ENCODE measurements at regions not wholly inside any gene's neighbourhood (a gene's known extent, or its start where the extent isn't known, plus 50 kb on each side); places are given as distances from the start of the nearest gene placed in this dataset.

DNA sequence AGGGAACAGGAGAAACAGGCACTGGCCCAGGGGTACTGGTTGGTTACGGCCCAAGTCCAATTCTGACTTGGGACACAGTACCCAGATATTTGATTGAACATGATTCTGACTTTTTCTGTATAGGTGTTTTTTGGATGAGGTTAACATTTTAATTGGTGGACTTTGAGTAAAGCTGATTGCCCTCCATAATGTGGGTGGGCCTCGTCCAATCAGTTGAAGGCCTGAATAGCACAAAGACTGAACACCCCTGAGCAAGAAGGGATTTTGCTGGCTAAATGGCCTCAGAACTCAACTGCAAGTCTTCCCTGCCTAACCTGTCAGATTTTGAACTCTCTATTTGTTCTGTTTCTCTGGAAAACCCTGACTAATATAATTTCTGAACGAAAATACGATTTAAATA is 222.6 kb downstream of the TEX36 start:
- Histone ChIP-seq H3K9me2 (ENCODE audit: insufficient read depth) (no peaks in the 10 kb centered on the region), H3K4me1 (ENCODE audit: control insufficient read depth in 1 of 2, insufficient read depth in 2 of 2, low read length in 2 of 2) (no peaks in the 10 kb centered on the region), H3K4me2 (ENCODE audit: low read length) (no peak overlapping the region), H3K36me3 (ENCODE audit: control insufficient read depth in 1 of 2, insufficient read depth in 2 of 2, low read length in 2 of 2) (no peaks in the 10 kb centered on the region), H3K9ac (ENCODE audit: low read length) (no peak overlapping the region), H3K9me3 (ENCODE audit: control insufficient read depth in 1 of 2, insufficient read depth in 1 of 2, low read depth in 1 of 2, low read length in 2 of 2) (no peaks in the 10 kb centered on the region), H3K79me2 (ENCODE audit: insufficient read depth, low read length) (no peaks in the 10 kb centered on the region), H3K27me3 (ENCODE audit: insufficient read depth, low read length) (peaks cover 74% of the 10 kb centered on the region), H4K20me1 (ENCODE audit: insufficient read depth) (no peaks in the 10 kb centered on the region), H3K27ac (ENCODE audit: low read depth, low read length) (no peak overlapping the region), H3K4me3 (replicated peaks in 1 of 2; ENCODE audit: low read depth in 1 of 2, low read length in 2 of 2) (no peak overlapping the region), H2AFZ (ENCODE audit: low read depth, low read length, poor library complexity, severe bottlenecking) (no peak overlapping the region)
- ATAC-seq (no peak), DNase-seq (ENCODE audit: low read depth, low spot score) (no peak)
- BruUV-seq (replicated peaks): no TSS peak
- intact Hi-C loops (cut with micrococcal nuclease): no loop called here
- POLR2A ChIA-PET: no interaction called here
- CTCF ChIA-PET: interaction anchor here (2.9 kb wide), 1 partner anchor 12 kb away, joined by 17 read pairs; no protein-coding TSS in a partner anchor
- TF ChIP-seq POLR2AphosphoS5 (IDR thresholded peaks at IDR 0.05; ENCODE audit: low read depth, low read length): no peak
- TF ChIP-seq EZH2 (IDR thresholded peaks at IDR 0.05): no peak
- TF ChIP-seq, protein P1, sequence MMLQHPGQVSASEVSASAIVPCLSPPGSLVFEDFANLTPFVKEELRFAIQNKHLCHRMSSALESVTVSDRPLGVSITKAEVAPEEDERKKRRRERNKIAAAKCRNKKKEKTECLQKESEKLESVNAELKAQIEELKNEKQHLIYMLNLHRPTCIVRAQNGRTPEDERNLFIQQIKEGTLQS (IDR thresholded peaks at IDR 0.05): no peak
- TF ChIP-seq JUND (IDR thresholded peaks at IDR 0.05): no peak
- TF ChIP-seq, protein P2, sequence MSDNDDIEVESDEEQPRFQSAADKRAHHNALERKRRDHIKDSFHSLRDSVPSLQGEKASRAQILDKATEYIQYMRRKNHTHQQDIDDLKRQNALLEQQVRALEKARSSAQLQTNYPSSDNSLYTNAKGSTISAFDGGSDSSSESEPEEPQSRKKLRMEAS (IDR thresholded peaks at IDR 0.05): no peak
- no peak for TF ChIP-seq SIN3A (IDR thresholded peaks at IDR 0.05; ENCODE audit: low read depth)
- no peak for TF ChIP-seq ZFX (IDR thresholded peaks at IDR 0.05)
- no peak for TF ChIP-seq SRF (IDR thresholded peaks at IDR 0.05; ENCODE audit: low read depth)
- TF ChIP-seq, protein P3, sequence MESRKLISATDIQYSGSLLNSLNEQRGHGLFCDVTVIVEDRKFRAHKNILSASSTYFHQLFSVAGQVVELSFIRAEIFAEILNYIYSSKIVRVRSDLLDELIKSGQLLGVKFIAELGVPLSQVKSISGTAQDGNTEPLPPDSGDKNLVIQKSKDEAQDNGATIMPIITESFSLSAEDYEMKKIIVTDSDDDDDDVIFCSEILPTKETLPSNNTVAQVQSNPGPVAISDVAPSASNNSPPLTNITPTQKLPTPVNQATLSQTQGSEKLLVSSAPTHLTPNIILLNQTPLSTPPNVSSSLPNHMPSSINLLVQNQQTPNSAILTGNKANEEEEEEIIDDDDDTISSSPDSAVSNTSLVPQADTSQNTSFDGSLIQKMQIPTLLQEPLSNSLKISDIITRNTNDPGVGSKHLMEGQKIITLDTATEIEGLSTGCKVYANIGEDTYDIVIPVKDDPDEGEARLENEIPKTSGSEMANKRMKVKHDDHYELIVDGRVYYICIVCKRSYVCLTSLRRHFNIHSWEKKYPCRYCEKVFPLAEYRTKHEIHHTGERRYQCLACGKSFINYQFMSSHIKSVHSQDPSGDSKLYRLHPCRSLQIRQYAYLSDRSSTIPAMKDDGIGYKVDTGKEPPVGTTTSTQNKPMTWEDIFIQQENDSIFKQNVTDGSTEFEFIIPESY (IDR thresholded peaks at IDR 0.05; ENCODE audit: extremely low read depth, insufficient replicate concordance, low read length): no peak
- no peak for TF ChIP-seq EZH2phosphoT487 (IDR thresholded peaks at IDR 0.05; ENCODE audit: borderline replicate concordance)
- TF ChIP-seq POLR2A (IDR thresholded peaks at IDR 0.05; ENCODE audit: borderline replicate concordance, extremely low read depth, insufficient read depth, insufficient read length): no peak
- TF ChIP-seq, protein P4, sequence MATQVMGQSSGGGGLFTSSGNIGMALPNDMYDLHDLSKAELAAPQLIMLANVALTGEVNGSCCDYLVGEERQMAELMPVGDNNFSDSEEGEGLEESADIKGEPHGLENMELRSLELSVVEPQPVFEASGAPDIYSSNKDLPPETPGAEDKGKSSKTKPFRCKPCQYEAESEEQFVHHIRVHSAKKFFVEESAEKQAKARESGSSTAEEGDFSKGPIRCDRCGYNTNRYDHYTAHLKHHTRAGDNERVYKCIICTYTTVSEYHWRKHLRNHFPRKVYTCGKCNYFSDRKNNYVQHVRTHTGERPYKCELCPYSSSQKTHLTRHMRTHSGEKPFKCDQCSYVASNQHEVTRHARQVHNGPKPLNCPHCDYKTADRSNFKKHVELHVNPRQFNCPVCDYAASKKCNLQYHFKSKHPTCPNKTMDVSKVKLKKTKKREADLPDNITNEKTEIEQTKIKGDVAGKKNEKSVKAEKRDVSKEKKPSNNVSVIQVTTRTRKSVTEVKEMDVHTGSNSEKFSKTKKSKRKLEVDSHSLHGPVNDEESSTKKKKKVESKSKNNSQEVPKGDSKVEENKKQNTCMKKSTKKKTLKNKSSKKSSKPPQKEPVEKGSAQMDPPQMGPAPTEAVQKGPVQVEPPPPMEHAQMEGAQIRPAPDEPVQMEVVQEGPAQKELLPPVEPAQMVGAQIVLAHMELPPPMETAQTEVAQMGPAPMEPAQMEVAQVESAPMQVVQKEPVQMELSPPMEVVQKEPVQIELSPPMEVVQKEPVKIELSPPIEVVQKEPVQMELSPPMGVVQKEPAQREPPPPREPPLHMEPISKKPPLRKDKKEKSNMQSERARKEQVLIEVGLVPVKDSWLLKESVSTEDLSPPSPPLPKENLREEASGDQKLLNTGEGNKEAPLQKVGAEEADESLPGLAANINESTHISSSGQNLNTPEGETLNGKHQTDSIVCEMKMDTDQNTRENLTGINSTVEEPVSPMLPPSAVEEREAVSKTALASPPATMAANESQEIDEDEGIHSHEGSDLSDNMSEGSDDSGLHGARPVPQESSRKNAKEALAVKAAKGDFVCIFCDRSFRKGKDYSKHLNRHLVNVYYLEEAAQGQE (IDR thresholded peaks at IDR 0.05; ENCODE audit: low read depth): no peak
- TF ChIP-seq, protein P5, sequence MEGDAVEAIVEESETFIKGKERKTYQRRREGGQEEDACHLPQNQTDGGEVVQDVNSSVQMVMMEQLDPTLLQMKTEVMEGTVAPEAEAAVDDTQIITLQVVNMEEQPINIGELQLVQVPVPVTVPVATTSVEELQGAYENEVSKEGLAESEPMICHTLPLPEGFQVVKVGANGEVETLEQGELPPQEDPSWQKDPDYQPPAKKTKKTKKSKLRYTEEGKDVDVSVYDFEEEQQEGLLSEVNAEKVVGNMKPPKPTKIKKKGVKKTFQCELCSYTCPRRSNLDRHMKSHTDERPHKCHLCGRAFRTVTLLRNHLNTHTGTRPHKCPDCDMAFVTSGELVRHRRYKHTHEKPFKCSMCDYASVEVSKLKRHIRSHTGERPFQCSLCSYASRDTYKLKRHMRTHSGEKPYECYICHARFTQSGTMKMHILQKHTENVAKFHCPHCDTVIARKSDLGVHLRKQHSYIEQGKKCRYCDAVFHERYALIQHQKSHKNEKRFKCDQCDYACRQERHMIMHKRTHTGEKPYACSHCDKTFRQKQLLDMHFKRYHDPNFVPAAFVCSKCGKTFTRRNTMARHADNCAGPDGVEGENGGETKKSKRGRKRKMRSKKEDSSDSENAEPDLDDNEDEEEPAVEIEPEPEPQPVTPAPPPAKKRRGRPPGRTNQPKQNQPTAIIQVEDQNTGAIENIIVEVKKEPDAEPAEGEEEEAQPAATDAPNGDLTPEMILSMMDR (IDR thresholded peaks at IDR 0.05 in 2 of 3, conservative IDR thresholded peaks at IDR 0.05 in 1 of 3; ENCODE audit: borderline replicate concordance in 1 of 3, insufficient read depth in 1 of 3, low read depth in 2 of 3, low read length in 2 of 3): no peak
- TF ChIP-seq CBX3 (IDR thresholded peaks at IDR 0.05; ENCODE audit: low read depth): no peak
- TF ChIP-seq SP1 (IDR thresholded peaks at IDR 0.05; ENCODE audit: low read depth): no peak
- TF ChIP-seq RAD21 (IDR thresholded peaks at IDR 0.05; ENCODE audit: low read depth): no peak
- RAD21 ChIA-PET (ENCODE audit: low non-redundant PET in 1 of 2, low total read pairs in 2 of 2, uncharacterized antibody in 2 of 2, unreplicated experiment in 2 of 2): no interaction called here

All from HCT116 (cell line).